8988T (cell line): ENCODE measurements at regions not wholly inside any gene's neighbourhood (a gene's known extent, or its start where the extent isn't known, plus 50 kb on each side); places are given as distances from the start of the nearest gene placed in this dataset.

Experiments used
- DNase-seq: peaks from one replicate; pipeline ENCODE4 v3.0.0; 2011

- DNase-seq, result no peak
Observed at GRCh38 chr15:66933932-66934867, 131.2 kb upstream of the SMAD3 start.

GRCh38 chr15:66934868-66935520 is 130.4 kb upstream of the SMAD3 start:
- no peak for DNase-seq

GRCh38 chr15:66935688-66936087 is 129.7 kb upstream of the SMAD3 start:
- no peak for DNase-seq

- no peak for DNase-seq
Observed at GRCh38 chr15:66936109-66936860, 129.1 kb upstream of the SMAD3 start.

- no peak for DNase-seq
Observed at GRCh38 chr15:66936861-66937582, 128.4 kb upstream of the SMAD3 start.

GRCh38 chr15:66937588-66937987 is 127.8 kb upstream of the SMAD3 start:
- no peak for DNase-seq

- DNase-seq, result no peak
Observed at GRCh38 chr15:66938114-66938830, 127.1 kb upstream of the SMAD3 start.

GRCh38 chr15:66939016-66939415 is 126.4 kb upstream of the SMAD3 start:
- DNase-seq, result no peak

GRCh38 chr15:66939451-66940023 is 125.9 kb upstream of the SMAD3 start:
- no peak for DNase-seq

GRCh38 chr15:66940368-66940767 is 125.0 kb upstream of the SMAD3 start:
- no peak for DNase-seq

- no peak for DNase-seq
Observed at GRCh38 chr15:66941108-66941711, 124.2 kb upstream of the SMAD3 start.

GRCh38 chr15:66941791-66942190 is 123.6 kb upstream of the SMAD3 start:
- no peak for DNase-seq

GRCh38 chr15:66942649-66943390 is 122.6 kb upstream of the SMAD3 start:
- DNase-seq, result no peak

GRCh38 chr15:66943456-66944095 is 121.8 kb upstream of the SMAD3 start:
- no peak for DNase-seq

GRCh38 chr15:66944121-66944520 is 121.3 kb upstream of the SMAD3 start:
- no peak for DNase-seq

GRCh38 chr15:66945286-66945685 is 120.1 kb upstream of the SMAD3 start:
- no peak for DNase-seq

GRCh38 chr15:66945842-66946241 is 119.6 kb upstream of the SMAD3 start:
- DNase-seq, result no peak

- no peak for DNase-seq
Observed at GRCh38 chr15:66946578-66947164, 118.7 kb upstream of the SMAD3 start.

- DNase-seq, result no peak
Observed at GRCh38 chr15:66947471-66947870, 117.9 kb upstream of the SMAD3 start.

- DNase-seq, result no peak
Observed at GRCh38 chr15:66948294-66948693, 117.1 kb upstream of the SMAD3 start.
